Right atrium auricular region (tissue), 2 donors: ENCODE measurements at regions not wholly inside any gene's neighbourhood (a gene's known extent, or its start where the extent isn't known, plus 50 kb on each side); places are given as distances from the start of the nearest gene placed in this dataset.

Source experiments
- DNase-seq: peaks from one replicate; pipeline ENCODE4 v3.0.0-alpha.2; 2019; ENCODE audit warnings: low spot score
- H3K27ac ChIP-seq, 2 donors: fragments of 200-600 bp; sonication (generic); 1 replicate in 1 of 2; 2 replicates in 1 of 2; pipeline ENCODE4 v1.5.1; 2016 to 2019
- H3K27me3 ChIP-seq, 2 donors: fragments of 200-600 bp; sonication (generic); one replicate each; pipeline versions ENCODE4 v1.5.1 to v1.6.0; 2017 to 2019
- H3K36me3 ChIP-seq: fragments of 200-600 bp; sonication (generic); one replicate; pipeline ENCODE4 v1.5.1; 2016
- H3K4me1 ChIP-seq, 2 donors: fragments of 200-600 bp; sonication (generic); one replicate each; pipeline versions ENCODE4 v1.5.1 to v1.6.0; 2017 to 2019
- H3K4me3 ChIP-seq, 2 donors: fragments of 200-600 bp; sonication (generic); 1 replicate in 1 of 2; 2 replicates in 1 of 2; pipeline ENCODE4 v1.5.1; 2017 to 2019; ENCODE audit warnings: mild to moderate bottlenecking in 1 of 2, moderate library complexity in 1 of 2
- H3K9me3 ChIP-seq, 2 donors: fragments of 200-600 bp; sonication (generic); one replicate each; pipeline ENCODE4 v1.5.1; 2019
- TF ChIP-seq, protein P1 (sequence below), 2 donors: fragments of 200-600 bp; sonication (generic); IDR thresholded peaks; one replicate each; pipeline ENCODE4 v1.5.1; 2019; ENCODE audit warnings: antibody characterized with exemption in 2 of 2

GRCh38 chr7:21269021-21269420 is 158.9 kb upstream of the SP4 start:
- no peaks in the 10 kb centered on the region for H3K27me3 ChIP-seq
- no peaks in the 10 kb centered on the region for H3K4me1 ChIP-seq
- no peaks in the 10 kb centered on the region for H3K9me3 ChIP-seq
- DNase-seq, result no peak
- H3K27ac ChIP-seq, result no peak overlapping the region
- no peak overlapping the region for H3K4me3 ChIP-seq
- TF ChIP-seq, protein P1, sequence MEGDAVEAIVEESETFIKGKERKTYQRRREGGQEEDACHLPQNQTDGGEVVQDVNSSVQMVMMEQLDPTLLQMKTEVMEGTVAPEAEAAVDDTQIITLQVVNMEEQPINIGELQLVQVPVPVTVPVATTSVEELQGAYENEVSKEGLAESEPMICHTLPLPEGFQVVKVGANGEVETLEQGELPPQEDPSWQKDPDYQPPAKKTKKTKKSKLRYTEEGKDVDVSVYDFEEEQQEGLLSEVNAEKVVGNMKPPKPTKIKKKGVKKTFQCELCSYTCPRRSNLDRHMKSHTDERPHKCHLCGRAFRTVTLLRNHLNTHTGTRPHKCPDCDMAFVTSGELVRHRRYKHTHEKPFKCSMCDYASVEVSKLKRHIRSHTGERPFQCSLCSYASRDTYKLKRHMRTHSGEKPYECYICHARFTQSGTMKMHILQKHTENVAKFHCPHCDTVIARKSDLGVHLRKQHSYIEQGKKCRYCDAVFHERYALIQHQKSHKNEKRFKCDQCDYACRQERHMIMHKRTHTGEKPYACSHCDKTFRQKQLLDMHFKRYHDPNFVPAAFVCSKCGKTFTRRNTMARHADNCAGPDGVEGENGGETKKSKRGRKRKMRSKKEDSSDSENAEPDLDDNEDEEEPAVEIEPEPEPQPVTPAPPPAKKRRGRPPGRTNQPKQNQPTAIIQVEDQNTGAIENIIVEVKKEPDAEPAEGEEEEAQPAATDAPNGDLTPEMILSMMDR (IDR thresholded peaks at IDR 0.05), result no peak
- H3K36me3 ChIP-seq, result no peaks in the 10 kb centered on the region

GRCh38 chr7:21276471-21277035 is 151.3 kb upstream of the SP4 start:
- Histone ChIP-seq H3K4me3 (no peak overlapping the region), H3K27ac (no peak overlapping the region), H3K9me3 (no peaks in the 10 kb centered on the region), H3K36me3 (no peaks in the 10 kb centered on the region), H3K27me3 (no peaks in the 10 kb centered on the region), H3K4me1 (no peaks in the 10 kb centered on the region)
- TF ChIP-seq, protein P1 (IDR thresholded peaks at IDR 0.05), result no peak
- no peak for DNase-seq

- Histone ChIP-seq H3K36me3 (no peaks in the 10 kb centered on the region), H3K4me3 (no peak overlapping the region), H3K27me3 (no peaks in the 10 kb centered on the region), H3K9me3 (no peaks in the 10 kb centered on the region), H3K4me1 (no peaks in the 10 kb centered on the region), H3K27ac (no peak overlapping the region)
- TF ChIP-seq, protein P1 (IDR thresholded peaks at IDR 0.05), result no peak
- no peak for DNase-seq
Measured at GRCh38 chr7:21278944-21279343, 148.9 kb upstream of the SP4 start.

DNA sequence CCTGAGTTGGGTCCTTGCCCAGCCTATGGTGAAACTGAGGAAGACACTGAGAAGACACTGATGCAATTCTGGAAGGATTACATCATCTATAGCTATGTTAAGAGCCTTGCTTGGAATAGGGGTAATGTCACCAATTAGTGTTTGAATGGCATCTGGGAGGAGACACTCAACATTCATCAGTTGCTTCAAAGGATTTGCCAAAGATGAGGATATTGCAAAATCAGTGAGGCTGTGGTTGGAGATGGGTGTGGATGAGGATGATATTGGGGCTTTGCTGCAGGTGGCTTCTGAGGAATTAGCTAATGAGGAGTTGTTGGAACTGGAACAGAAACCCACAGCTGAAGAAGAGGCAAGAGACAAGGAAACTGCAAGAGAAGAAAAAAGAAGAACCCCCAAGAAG is 146.7 kb upstream of the SP4 start:
- no peaks in the 10 kb centered on the region for H3K4me1 ChIP-seq
- H3K27ac ChIP-seq, result no peak overlapping the region
- TF ChIP-seq, protein P1 (IDR thresholded peaks at IDR 0.05), result no peak

DNA sequence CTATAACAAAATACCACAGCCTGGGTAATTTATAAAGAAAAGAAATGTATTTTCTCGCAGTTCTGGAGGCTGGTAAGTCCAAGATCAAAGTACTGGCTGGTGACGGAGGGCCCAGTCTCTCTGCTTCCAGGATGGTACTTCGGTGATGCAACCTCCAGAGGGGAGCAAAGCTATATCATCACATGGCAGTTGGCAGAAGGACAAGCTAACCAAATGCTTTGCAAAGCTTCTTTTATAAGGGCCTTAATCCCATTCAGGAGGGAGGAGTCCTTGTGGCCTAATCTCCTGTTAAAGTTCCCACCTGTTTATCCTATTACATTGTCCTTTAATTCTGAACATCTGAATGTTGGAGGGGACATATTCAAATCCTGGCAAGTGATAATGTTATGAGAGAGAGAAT is 134.1 kb upstream of the SP4 start:
- no peaks in the 10 kb centered on the region for H3K4me1 ChIP-seq
- no peak overlapping the region for H3K4me3 ChIP-seq
- H3K36me3 ChIP-seq, result no peaks in the 10 kb centered on the region
- TF ChIP-seq, protein P1 (IDR thresholded peaks at IDR 0.05), result no peak
- H3K9me3 ChIP-seq, result no peaks in the 10 kb centered on the region
- no peak overlapping the region for H3K27ac ChIP-seq
- DNase-seq, result no peak
- no peaks in the 10 kb centered on the region for H3K27me3 ChIP-seq

More for the DNA sequence above, 146.7 kb upstream of the SP4 start:
- no peak for DNase-seq
- H3K4me3 ChIP-seq, result no peak overlapping the region
- H3K9me3 ChIP-seq, result no peaks in the 10 kb centered on the region
- H3K27me3 ChIP-seq, result no peaks in the 10 kb centered on the region
- H3K36me3 ChIP-seq, result no peaks in the 10 kb centered on the region

DNA sequence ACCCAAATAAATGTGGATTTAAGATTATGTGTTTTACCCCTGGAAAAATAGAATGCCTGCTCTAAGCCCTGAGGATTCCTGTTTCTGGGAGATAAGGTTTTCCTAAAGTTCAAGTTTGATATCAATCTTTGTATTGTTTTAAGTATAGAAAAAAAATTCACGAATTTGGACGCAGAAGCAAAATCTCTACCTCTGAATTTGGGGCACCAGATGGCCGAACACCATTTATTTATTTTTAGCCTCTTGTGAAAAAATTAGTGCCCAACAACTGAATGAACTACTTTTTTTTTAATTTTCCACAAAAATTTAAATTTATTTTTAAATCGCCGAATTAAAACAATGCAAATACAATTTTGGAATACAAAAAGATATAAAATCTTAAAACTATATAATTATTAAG is 128.1 kb upstream of the SP4 start:
- no peak for DNase-seq

More for the DNA sequence above, 128.1 kb upstream of the SP4 start:
- H3K9me3 ChIP-seq, result no peaks in the 10 kb centered on the region
- no peak overlapping the region for H3K4me3 ChIP-seq
- no peak overlapping the region for H3K27ac ChIP-seq
- no peaks in the 10 kb centered on the region for H3K27me3 ChIP-seq
- no peaks in the 10 kb centered on the region for H3K4me1 ChIP-seq
- no peaks in the 10 kb centered on the region for H3K36me3 ChIP-seq
- TF ChIP-seq, protein P1 (IDR thresholded peaks at IDR 0.05), result no peak
